ENCODE measurements at regions not wholly inside any gene's neighbourhood (a gene's known extent, or its start where the extent isn't known, plus 50 kb on each side); places are given as distances from the start of the nearest gene placed in this dataset.

DNA sequence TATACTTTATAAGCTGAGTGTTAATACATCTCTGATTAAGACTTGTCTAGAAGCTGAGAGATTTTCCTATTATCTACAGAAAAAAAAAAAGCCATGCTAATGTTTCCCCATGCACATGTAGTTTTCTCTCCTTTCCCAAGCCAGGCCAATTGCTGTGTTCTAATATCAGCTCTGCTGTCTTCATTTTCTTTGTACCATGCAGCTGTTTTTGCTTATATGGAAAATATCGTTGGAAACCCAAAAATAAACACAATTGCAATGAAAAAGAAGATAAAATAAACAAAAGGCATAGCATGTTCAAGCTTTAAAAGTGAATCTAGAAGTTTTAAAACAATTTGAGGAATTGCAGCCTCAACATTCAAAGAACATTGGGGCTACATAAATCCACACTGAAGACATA is 817.4 kb upstream of the ACVR2A start:
- H3K27me3 ChIP-seq = no peaks in the 10 kb centered on the region
- peaks cover 0 to 2% (median 0%) of the 10 kb centered on the region in 4 donors for H3K9me3 ChIP-seq
- H3K36me3 ChIP-seq = no peaks in the 10 kb centered on the region
- H3K4me1 ChIP-seq = peaks cover 0 to 13% (median 0%) of the 10 kb centered on the region in 4 donors
- DNase-seq = no peak
- TF ChIP-seq POLR2A (IDR thresholded peaks at IDR 0.05) = no peak
- TF ChIP-seq, protein P1, sequence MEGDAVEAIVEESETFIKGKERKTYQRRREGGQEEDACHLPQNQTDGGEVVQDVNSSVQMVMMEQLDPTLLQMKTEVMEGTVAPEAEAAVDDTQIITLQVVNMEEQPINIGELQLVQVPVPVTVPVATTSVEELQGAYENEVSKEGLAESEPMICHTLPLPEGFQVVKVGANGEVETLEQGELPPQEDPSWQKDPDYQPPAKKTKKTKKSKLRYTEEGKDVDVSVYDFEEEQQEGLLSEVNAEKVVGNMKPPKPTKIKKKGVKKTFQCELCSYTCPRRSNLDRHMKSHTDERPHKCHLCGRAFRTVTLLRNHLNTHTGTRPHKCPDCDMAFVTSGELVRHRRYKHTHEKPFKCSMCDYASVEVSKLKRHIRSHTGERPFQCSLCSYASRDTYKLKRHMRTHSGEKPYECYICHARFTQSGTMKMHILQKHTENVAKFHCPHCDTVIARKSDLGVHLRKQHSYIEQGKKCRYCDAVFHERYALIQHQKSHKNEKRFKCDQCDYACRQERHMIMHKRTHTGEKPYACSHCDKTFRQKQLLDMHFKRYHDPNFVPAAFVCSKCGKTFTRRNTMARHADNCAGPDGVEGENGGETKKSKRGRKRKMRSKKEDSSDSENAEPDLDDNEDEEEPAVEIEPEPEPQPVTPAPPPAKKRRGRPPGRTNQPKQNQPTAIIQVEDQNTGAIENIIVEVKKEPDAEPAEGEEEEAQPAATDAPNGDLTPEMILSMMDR (IDR thresholded peaks at IDR 0.05) = no peak
- no peak overlapping the region for H3K27ac ChIP-seq
- H3K4me3 ChIP-seq = no peak overlapping the region

DNA sequence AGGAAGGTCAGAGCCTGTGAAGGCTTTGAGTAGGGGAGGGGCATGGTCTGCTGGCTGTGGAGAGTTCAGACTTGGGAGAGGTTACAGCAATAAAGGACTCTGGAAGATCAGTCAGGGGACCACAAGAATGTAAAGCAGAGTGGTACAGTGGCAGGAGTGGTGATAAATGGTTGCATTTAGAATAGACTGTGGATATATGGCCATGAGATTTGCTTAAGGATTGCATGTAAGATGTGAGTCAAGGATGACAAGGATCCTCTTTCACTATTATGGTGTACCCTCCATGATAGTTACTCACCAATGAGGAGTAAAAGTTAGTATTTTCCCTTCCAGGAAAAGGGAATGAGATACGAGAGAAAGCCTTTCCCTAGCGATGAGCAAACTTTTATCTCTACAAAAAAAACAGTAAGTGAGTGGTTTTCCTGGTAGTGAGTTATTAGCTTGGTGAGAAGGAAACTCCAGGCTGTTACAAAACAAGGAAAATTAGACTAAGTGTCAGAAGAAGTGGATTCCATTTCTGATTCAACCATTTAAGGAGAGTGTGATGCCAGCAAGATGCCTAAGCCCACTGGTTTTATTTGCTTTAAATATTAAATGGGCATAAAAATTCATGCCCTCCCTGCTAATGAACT is 818.0 kb upstream of the ACVR2A start:
- TF ChIP-seq, protein P1 (IDR thresholded peaks at IDR 0.05) = no peak
- TF ChIP-seq POLR2A (IDR thresholded peaks at IDR 0.05) = no peak
- no peak overlapping the region for H3K4me3 ChIP-seq
- no peaks in the 10 kb centered on the region for H3K27me3 ChIP-seq

GRCh38 chr2:147025646-147026585 is 818.9 kb upstream of the ACVR2A start:
- Histone ChIP-seq H3K36me3 (no peaks in the 10 kb centered on the region), H3K27ac (no peak overlapping the region), H3K9me3 (peaks cover 0 to 3% (median 0%) of the 10 kb centered on the region in 4 donors), H3K4me3 (no peak overlapping the region), H3K27me3 (no peaks in the 10 kb centered on the region), H3K4me1 (peaks cover 0 to 5% (median 0%) of the 10 kb centered on the region in 4 donors)
- no peak for TF ChIP-seq POLR2A (IDR thresholded peaks at IDR 0.05)
- TF ChIP-seq, protein P1 (IDR thresholded peaks at IDR 0.05) = no peak
- no peak for DNase-seq

More for the DNA sequence above, 818.0 kb upstream of the ACVR2A start:
- Histone ChIP-seq H3K9me3 (peaks cover 0 to 3% (median 0%) of the 10 kb centered on the region in 4 donors), H3K27ac (no peak overlapping the region), H3K4me1 (peaks cover 0 to 13% (median 0%) of the 10 kb centered on the region in 4 donors), H3K36me3 (no peaks in the 10 kb centered on the region)
- DNase-seq = no peak

- Histone ChIP-seq H3K4me3 (no peak overlapping the region), H3K9me3 (peaks cover 0 to 3% (median 0%) of the 10 kb centered on the region in 4 donors), H3K27ac (no peak overlapping the region), H3K4me1 (no peaks in the 10 kb centered on the region), H3K27me3 (no peaks in the 10 kb centered on the region), H3K36me3 (no peaks in the 10 kb centered on the region)
- no peak for DNase-seq
- TF ChIP-seq, protein P1 (IDR thresholded peaks at IDR 0.05) = no peak
- TF ChIP-seq POLR2A (IDR thresholded peaks at IDR 0.05) = no peak
Observed at GRCh38 chr2:147019311-147019710, 825.5 kb upstream of the ACVR2A start.

DNA sequence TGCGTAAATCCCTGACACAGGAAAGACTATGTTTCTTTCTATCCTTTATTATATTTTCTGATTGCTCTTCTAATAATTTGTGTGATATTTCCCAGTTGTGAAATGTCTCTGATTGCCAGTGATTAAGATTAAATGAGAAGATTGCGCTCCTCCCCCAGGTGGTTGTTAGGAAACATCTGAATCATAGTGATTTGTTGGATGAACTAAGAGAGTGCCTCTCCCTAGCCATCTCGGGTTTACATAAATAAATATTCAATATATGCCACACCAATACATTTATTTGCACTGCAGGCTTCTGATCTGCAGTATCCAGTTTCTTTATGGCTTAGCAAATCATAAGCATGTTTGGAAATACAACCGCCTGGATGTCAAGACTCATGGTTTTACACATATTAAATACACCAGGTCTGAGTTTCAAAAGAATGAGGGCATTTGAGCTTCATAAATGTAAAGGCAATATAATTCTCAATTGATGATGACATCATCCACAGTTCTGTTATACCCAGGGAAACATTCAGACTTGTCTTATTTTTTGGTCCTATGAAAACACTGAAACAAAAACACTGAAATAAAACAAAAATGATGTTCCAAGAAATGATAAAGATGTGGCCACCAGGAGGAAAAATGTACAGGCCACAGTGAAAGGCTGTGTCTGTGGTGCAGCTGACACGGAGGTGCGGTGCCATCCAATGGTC is 826.7 kb upstream of the ACVR2A start:
- H3K36me3 ChIP-seq = no peaks in the 10 kb centered on the region
- H3K4me3 ChIP-seq = no peak overlapping the region
- H3K27me3 ChIP-seq = no peaks in the 10 kb centered on the region
- DNase-seq = no peak
- H3K4me1 ChIP-seq = no peaks in the 10 kb centered on the region
- no peak for TF ChIP-seq POLR2A (IDR thresholded peaks at IDR 0.05)
- TF ChIP-seq, protein P1 (IDR thresholded peaks at IDR 0.05) = no peak
- no peak overlapping the region for H3K27ac ChIP-seq
- peaks cover 0 to 3% (median 0%) of the 10 kb centered on the region in 4 donors for H3K9me3 ChIP-seq

Data from Peyer's patch (tissue), 4 donors.